Lower lobe of right lung (tissue), 2 donors: ENCODE measurements at regions not wholly inside any gene's neighbourhood (a gene's known extent, or its start where the extent isn't known, plus 50 kb on each side); places are given as distances from the start of the nearest gene placed in this dataset.
"Not testable (repeated sequence)": the region's sequence is repeated elsewhere in the genome, so short reads cannot be mapped to it uniquely, and the experiment has no call there.

ENCODE experiments used
- ATAC-seq, 2 donors: fragments of 200-7000 bp; cut with Tn5 transposase; one replicate each; pipeline ENCODE4 v1.9.1; 2020 to 2022; ENCODE audit warnings: mild to moderate bottlenecking in 2 of 2, moderate library complexity in 2 of 2
- DNase-seq: peaks from one replicate; pipeline ENCODE4 v3.0.0-alpha.2; 2020
- H3K27ac ChIP-seq: fragments of 200-600 bp; one replicate; pipeline ENCODE4 v1.8.0; 2022
- H3K27me3 ChIP-seq: fragments of 200-600 bp; one replicate; pipeline ENCODE4 v1.8.0; 2022; ENCODE audit warnings: low read depth
- H3K36me3 ChIP-seq: fragments of 200-600 bp; one replicate; pipeline ENCODE4 v1.8.0; 2022; ENCODE audit warnings: mild to moderate bottlenecking
- H3K4me1 ChIP-seq: fragments of 200-600 bp; one replicate; pipeline ENCODE4 v1.8.0; 2022
- H3K4me3 ChIP-seq: fragments of 200-600 bp; one replicate; pipeline ENCODE4 v1.8.0; 2022; ENCODE audit warnings: mild to moderate bottlenecking
- H3K9me3 ChIP-seq: fragments of 200-600 bp; one replicate; pipeline ENCODE4 v1.8.0; 2022
- CTCF ChIP-seq: fragments of 200-600 bp; IDR thresholded peaks from one replicate; pipeline ENCODE4 v1.8.0; 2022; ENCODE audit warnings: antibody characterized with exemption, mild to moderate bottlenecking
- intact Hi-C: fragments of 100-400 bp; cut with DNase I; formaldehyde crosslinking; loops from one replicate; pipeline ENCODE4 v1.11.0; 2022
- donor health status: DM: no; HTN: yes; CAD: no; lungs with severe emphysema.

GRCh38 chr7:86437951-86438450 is 205.7 kb upstream of the GRM3 start:
- TF ChIP-seq CTCF, result no peak
- intact Hi-C loops, result no loop called here
- H3K4me3 ChIP-seq, result no peak overlapping the region
- H3K27me3 ChIP-seq, result no peaks in the 10 kb centered on the region
- H3K4me1 ChIP-seq, result no peaks in the 10 kb centered on the region
- no peaks in the 10 kb centered on the region for H3K36me3 ChIP-seq
- no peak overlapping the region for H3K27ac ChIP-seq
- DNase-seq, result no peak
- H3K9me3 ChIP-seq, result no peaks in the 10 kb centered on the region
- no peak for ATAC-seq

GRCh38 chr7:86431761-86432160 is 211.9 kb upstream of the GRM3 start:
- no peaks in the 10 kb centered on the region for H3K36me3 ChIP-seq
- H3K4me3 ChIP-seq, result no peak overlapping the region
- no peaks in the 10 kb centered on the region for H3K4me1 ChIP-seq
- H3K27ac ChIP-seq, result no peak overlapping the region
- TF ChIP-seq CTCF, result no peak
- ATAC-seq (no peak), DNase-seq (no peak)
- H3K27me3 ChIP-seq, result no peaks in the 10 kb centered on the region
- intact Hi-C loops, result no loop called here
- H3K9me3 ChIP-seq, result no peaks in the 10 kb centered on the region

GRCh38 chr7:86411814-86412213 is 231.9 kb upstream of the GRM3 start:
- no peaks in the 10 kb centered on the region for H3K36me3 ChIP-seq
- intact Hi-C loops, result no loop called here

GRCh38 chr7:86407291-86407690 is 236.4 kb upstream of the GRM3 start:
- H3K27ac ChIP-seq, result no peak overlapping the region
- H3K4me3 ChIP-seq, result no peak overlapping the region
- DNase-seq (no peak), ATAC-seq (no peak)
- TF ChIP-seq CTCF, result no peak
- no peaks in the 10 kb centered on the region for H3K27me3 ChIP-seq
- no peaks in the 10 kb centered on the region for H3K9me3 ChIP-seq
- H3K4me1 ChIP-seq, result no peaks in the 10 kb centered on the region
- H3K36me3 ChIP-seq, result no peaks in the 10 kb centered on the region
- intact Hi-C loops, result no loop called here

More at GRCh38 chr7:86411814-86412213, 231.9 kb upstream of the GRM3 start:
- H3K4me3 ChIP-seq, result no peak overlapping the region
- H3K9me3 ChIP-seq, result no peaks in the 10 kb centered on the region
- DNase-seq (no peak), ATAC-seq (no peak)
- H3K4me1 ChIP-seq, result no peaks in the 10 kb centered on the region
- H3K27me3 ChIP-seq, result no peaks in the 10 kb centered on the region
- no peak overlapping the region for H3K27ac ChIP-seq
- no peak for TF ChIP-seq CTCF

GRCh38 chr7:86391813-86392212 is 251.9 kb upstream of the GRM3 start:
- no peaks in the 10 kb centered on the region for H3K4me1 ChIP-seq
- no peak for ATAC-seq
- H3K27ac ChIP-seq, result no peak overlapping the region
- no peaks in the 10 kb centered on the region for H3K9me3 ChIP-seq
- intact Hi-C loops, result no loop called here
- DNase-seq, result no peak
- H3K27me3 ChIP-seq, result no peaks in the 10 kb centered on the region
- no peak overlapping the region for H3K4me3 ChIP-seq
- no peaks in the 10 kb centered on the region for H3K36me3 ChIP-seq
- no peak for TF ChIP-seq CTCF

GRCh38 chr7:86375602-86376001 is 268.1 kb upstream of the GRM3 start:
- H3K4me3 ChIP-seq, H3K27ac ChIP-seq, DNase-seq, H3K27me3 ChIP-seq, ATAC-seq, H3K36me3 ChIP-seq, intact Hi-C loops, H3K9me3 ChIP-seq, H3K4me1 ChIP-seq: not testable (repeated sequence)
